GM19025 (cell line): ENCODE measurements at regions not wholly inside any gene's neighbourhood (a gene's known extent, or its start where the extent isn't known, plus 50 kb on each side); places are given as distances from the start of the nearest gene placed in this dataset.

Experiments
- ATAC-seq: cut with Tn5 transposase; IDR thresholded peaks from one replicate; pipeline ENCODE4 v1.9.1; 2021; ENCODE audit warnings: mild to moderate bottlenecking, low read depth, moderate library complexity; ENCODE audit not compliant: unreplicated experiment

- no peak for ATAC-seq
Observed at GRCh38 chr10:36506261-36506660, 619.1 kb upstream of the ANKRD30A start.

- ATAC-seq = no peak
Observed at GRCh38 chr10:36504758-36505157, 620.6 kb upstream of the ANKRD30A start.

- no peak for ATAC-seq
Observed at GRCh38 chr10:36500266-36500665, 625.1 kb upstream of the ANKRD30A start.

- ATAC-seq = no peak
Observed at GRCh38 chr10:36499693-36500092, 625.7 kb upstream of the ANKRD30A start.

GRCh38 chr10:36496758-36497157, 628.6 kb upstream of the ANKRD30A start:
- ATAC-seq = no peak

- ATAC-seq = no peak
Observed at GRCh38 chr10:36494371-36494770, 631.0 kb upstream of the ANKRD30A start.

GRCh38 chr10:36493516-36493880, 631.9 kb upstream of the ANKRD30A start:
- ATAC-seq = no peak

GRCh38 chr10:36492590-36493515, 632.5 kb upstream of the ANKRD30A start:
- no peak for ATAC-seq

GRCh38 chr10:36491926-36492325, 633.5 kb upstream of the ANKRD30A start:
- ATAC-seq = no peak

- no peak for ATAC-seq
Observed at GRCh38 chr10:36489611-36490228, 635.7 kb upstream of the ANKRD30A start.

- no peak for ATAC-seq
Observed at GRCh38 chr10:36489181-36489580, 636.2 kb upstream of the ANKRD30A start.

GRCh38 chr10:36488579-36488978, 636.8 kb upstream of the ANKRD30A start:
- ATAC-seq = no peak

GRCh38 chr10:36479073-36479472, 646.3 kb upstream of the ANKRD30A start:
- ATAC-seq = no peak

- ATAC-seq = no peak
Observed at GRCh38 chr10:36476399-36476798, 649.0 kb upstream of the ANKRD30A start.

- no peak for ATAC-seq
Observed at GRCh38 chr10:36475746-36476145, 649.7 kb upstream of the ANKRD30A start.

GRCh38 chr10:36474456-36474855, 650.9 kb upstream of the ANKRD30A start:
- ATAC-seq = no peak

GRCh38 chr10:36473122-36473521, 652.3 kb upstream of the ANKRD30A start:
- ATAC-seq = no peak

- no peak for ATAC-seq
Observed at GRCh38 chr10:36469585-36469984, 655.8 kb upstream of the ANKRD30A start.

- no peak for ATAC-seq
Observed at GRCh38 chr10:36468620-36469019, 656.8 kb upstream of the ANKRD30A start.

GRCh38 chr10:36465604-36466379, 659.6 kb upstream of the ANKRD30A start:
- ATAC-seq = no peak

GRCh38 chr10:36464291-36464690, 661.1 kb upstream of the ANKRD30A start:
- ATAC-seq = no peak
